Cardiac muscle cell (in vitro differentiated cells and primary cell): ENCODE measurements at regions not wholly inside any gene's neighbourhood (a gene's known extent, or its start where the extent isn't known, plus 50 kb on each side); places are given as distances from the start of the nearest gene placed in this dataset.

Experiments used
- DNase-seq, 2 donors: peaks; one replicate each; pipeline versions ENCODE4 v3.0.0 to v3.0.0-alpha.2; 2010 to 2017; ENCODE audit warnings: low read depth in 1 of 2, low spot score in 1 of 2
- H3K27ac ChIP-seq: fragments of 200-600 bp; sonication (generic); 2 replicates; pipeline ENCODE4 v1.5.1; 2016
- H3K27me3 ChIP-seq: fragments of 200-600 bp; sonication (generic); 2 replicates; pipeline ENCODE4 v1.6.0; 2016; ENCODE audit warnings: control low read depth
- H3K36me3 ChIP-seq: fragments of 200-600 bp; sonication (generic); 2 replicates; pipeline ENCODE4 v1.5.1; 2016; ENCODE audit warnings: control low read depth
- H3K4me1 ChIP-seq: fragments of 200-600 bp; sonication (generic); 2 replicates; pipeline ENCODE4 v1.8.1; 2017; ENCODE audit warnings: low read depth, mild to moderate bottlenecking, mixed run types
- H3K4me3 ChIP-seq: fragments of 200-600 bp; sonication (generic); 2 replicates; pipeline ENCODE4 v1.5.1; 2016; ENCODE audit warnings: mild to moderate bottlenecking
- H3K9me3 ChIP-seq: fragments of 200-600 bp; sonication (generic); 2 replicates; pipeline ENCODE4 v1.5.1; 2017; ENCODE audit warnings: low read depth, mild to moderate bottlenecking, control low read depth
- CTCF ChIP-seq: IDR thresholded peaks from 2 replicates; pipeline ENCODE4 v1.5.1; 2012; ENCODE audit warnings: low read depth, mild to moderate bottlenecking, low read length

- H3K4me1 ChIP-seq: no peaks in the 10 kb centered on the region
- no peaks in the 10 kb centered on the region for H3K36me3 ChIP-seq
- H3K27ac ChIP-seq: no peak overlapping the region
- no peaks in the 10 kb centered on the region for H3K9me3 ChIP-seq
- DNase-seq: no peak
- no peaks in the 10 kb centered on the region for H3K27me3 ChIP-seq
- no peak overlapping the region for H3K4me3 ChIP-seq
- no peak for TF ChIP-seq CTCF
Measured at GRCh38 chr20:60883496-60883895, 368.6 kb upstream of the CDH4 start.

GRCh38 chr20:60884277-60884676, 367.8 kb upstream of the CDH4 start:
- H3K4me3 ChIP-seq: no peak overlapping the region
- no peak for DNase-seq
- no peak overlapping the region for H3K27ac ChIP-seq
- no peaks in the 10 kb centered on the region for H3K36me3 ChIP-seq
- H3K27me3 ChIP-seq: no peaks in the 10 kb centered on the region
- H3K9me3 ChIP-seq: no peaks in the 10 kb centered on the region
- no peaks in the 10 kb centered on the region for H3K4me1 ChIP-seq
- TF ChIP-seq CTCF: no peak

DNA sequence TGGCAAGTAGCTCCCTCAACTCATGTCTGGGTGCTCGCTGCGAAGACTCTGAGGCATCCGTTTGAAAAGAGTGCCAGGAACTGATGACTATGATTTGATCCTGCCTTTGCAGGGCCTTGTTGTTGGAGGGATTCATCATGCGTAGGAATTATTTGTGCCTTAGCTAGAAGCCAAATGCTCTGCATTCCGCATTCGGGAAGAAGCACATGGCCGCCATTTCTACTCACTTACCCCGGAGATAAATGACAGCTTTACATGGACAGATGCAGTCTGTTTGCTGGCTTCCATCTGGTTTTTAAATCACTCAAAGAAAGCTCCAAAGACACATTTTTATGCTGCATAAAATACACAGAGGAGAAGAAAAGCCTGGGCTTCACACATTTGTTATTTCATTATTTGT, 363.3 kb upstream of the CDH4 start:
- Histone ChIP-seq H3K27me3 (no peaks in the 10 kb centered on the region), H3K4me1 (no peaks in the 10 kb centered on the region), H3K36me3 (no peaks in the 10 kb centered on the region), H3K9me3 (no peaks in the 10 kb centered on the region), H3K4me3 (no peak overlapping the region), H3K27ac (no peak overlapping the region)
- DNase-seq: no peak
- TF ChIP-seq CTCF: no peak

GRCh38 chr20:60892095-60892813, 359.8 kb upstream of the CDH4 start:
- TF ChIP-seq CTCF: no peak
- no peaks in the 10 kb centered on the region for H3K9me3 ChIP-seq
- H3K27ac ChIP-seq: no peak overlapping the region
- no peak overlapping the region for H3K4me3 ChIP-seq
- no peaks in the 10 kb centered on the region for H3K27me3 ChIP-seq
- no peaks in the 10 kb centered on the region for H3K4me1 ChIP-seq
- DNase-seq: no peak
- no peaks in the 10 kb centered on the region for H3K36me3 ChIP-seq

- no peaks in the 10 kb centered on the region for H3K4me1 ChIP-seq
- H3K4me3 ChIP-seq: no peak overlapping the region
- DNase-seq: no peak
- H3K27ac ChIP-seq: no peak overlapping the region
- no peaks in the 10 kb centered on the region for H3K27me3 ChIP-seq
- TF ChIP-seq CTCF: no peak
- H3K9me3 ChIP-seq: no peaks in the 10 kb centered on the region
- no peaks in the 10 kb centered on the region for H3K36me3 ChIP-seq
Measured at GRCh38 chr20:60894091-60894490, 358.0 kb upstream of the CDH4 start.
